Keratinocyte (primary cell): ENCODE measurements at regions not wholly inside any gene's neighbourhood (a gene's known extent, or its start where the extent isn't known, plus 50 kb on each side); places are given as distances from the start of the nearest gene placed in this dataset.

Experiments
- EZH2 ChIP-seq: IDR thresholded peaks from one replicate; pipeline ENCODE4 v1.6.1; 2012; ENCODE audit warnings: inconsistent platforms, mild to moderate bottlenecking, low read length, moderate library complexity
- TF ChIP-seq, protein P1 (sequence below), 3 experiments: IDR thresholded peaks in 1 of 3; conservative IDR thresholded peaks in 1 of 3; optimal IDR thresholded peaks in 1 of 3; 2 replicates in 2 of 3; 3 replicates in 1 of 3; pipeline versions ENCODE3 to v1.5.1; 2011; ENCODE audit warnings: low read length in 3 of 3, mild to moderate bottlenecking in 3 of 3, moderate library complexity in 2 of 3, control low read depth in 1 of 3, inconsistent platforms in 1 of 3; ENCODE audit not compliant: insufficient read depth in 2 of 3; ENCODE audit errors: extremely low read depth in 1 of 3

DNA sequence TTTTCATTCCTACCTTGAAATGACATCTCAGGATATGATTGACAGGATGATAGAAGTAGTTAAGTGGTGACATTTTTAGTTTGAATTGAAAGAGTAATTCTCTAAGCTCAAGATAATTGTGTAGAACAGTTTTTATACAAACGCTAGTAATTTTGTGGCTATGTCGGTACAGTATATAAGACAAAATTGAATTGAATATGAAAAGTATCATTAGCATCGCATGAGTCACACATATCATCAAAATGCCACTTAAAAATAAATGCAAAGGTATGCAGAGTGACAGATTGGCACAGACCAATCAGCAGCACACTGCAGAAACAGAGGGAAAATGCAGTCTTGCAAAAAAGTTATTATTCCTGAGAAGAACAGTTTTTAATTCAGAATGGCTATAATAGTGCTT is 608.2 kb upstream of the NETO1 start:
- TF ChIP-seq EZH2 = no peak
- TF ChIP-seq, protein P1, sequence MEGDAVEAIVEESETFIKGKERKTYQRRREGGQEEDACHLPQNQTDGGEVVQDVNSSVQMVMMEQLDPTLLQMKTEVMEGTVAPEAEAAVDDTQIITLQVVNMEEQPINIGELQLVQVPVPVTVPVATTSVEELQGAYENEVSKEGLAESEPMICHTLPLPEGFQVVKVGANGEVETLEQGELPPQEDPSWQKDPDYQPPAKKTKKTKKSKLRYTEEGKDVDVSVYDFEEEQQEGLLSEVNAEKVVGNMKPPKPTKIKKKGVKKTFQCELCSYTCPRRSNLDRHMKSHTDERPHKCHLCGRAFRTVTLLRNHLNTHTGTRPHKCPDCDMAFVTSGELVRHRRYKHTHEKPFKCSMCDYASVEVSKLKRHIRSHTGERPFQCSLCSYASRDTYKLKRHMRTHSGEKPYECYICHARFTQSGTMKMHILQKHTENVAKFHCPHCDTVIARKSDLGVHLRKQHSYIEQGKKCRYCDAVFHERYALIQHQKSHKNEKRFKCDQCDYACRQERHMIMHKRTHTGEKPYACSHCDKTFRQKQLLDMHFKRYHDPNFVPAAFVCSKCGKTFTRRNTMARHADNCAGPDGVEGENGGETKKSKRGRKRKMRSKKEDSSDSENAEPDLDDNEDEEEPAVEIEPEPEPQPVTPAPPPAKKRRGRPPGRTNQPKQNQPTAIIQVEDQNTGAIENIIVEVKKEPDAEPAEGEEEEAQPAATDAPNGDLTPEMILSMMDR (optimal IDR thresholded peaks at IDR 0.05 in 1 of 3, IDR thresholded peaks at IDR 0.05 in 1 of 3, conservative IDR thresholded peaks at IDR 0.05 in 1 of 3; ENCODE audit: extremely low read depth in 1 of 3, insufficient read depth in 2 of 3, low read length in 3 of 3) = no peak
